Mammary epithelial cell (primary cell): ENCODE measurements at regions not wholly inside any gene's neighbourhood (a gene's known extent, or its start where the extent isn't known, plus 50 kb on each side); places are given as distances from the start of the nearest gene placed in this dataset.
A peak's percentile ranks its signal among the peaks of the same experiment; 100 is the strongest.

Experiments used
- EZH2 ChIP-seq: IDR thresholded peaks from 2 replicates; pipeline ENCODE4 v1.6.1; 2012; ENCODE audit warnings: low read length, inconsistent platforms, borderline replicate concordance
- TF ChIP-seq, protein P1 (sequence below), 2 donors: IDR thresholded peaks in 1 of 2; conservative IDR thresholded peaks in 1 of 2; 2 replicates each; pipeline ENCODE4 v1.5.1; 2011 to 2012; ENCODE audit warnings: inconsistent platforms in 2 of 2, low read length in 2 of 2, mild to moderate bottlenecking in 2 of 2, control low read depth in 1 of 2, low read depth in 1 of 2; ENCODE audit not compliant: insufficient read depth in 1 of 2; ENCODE audit errors: extremely low read depth in 1 of 2

DNA sequence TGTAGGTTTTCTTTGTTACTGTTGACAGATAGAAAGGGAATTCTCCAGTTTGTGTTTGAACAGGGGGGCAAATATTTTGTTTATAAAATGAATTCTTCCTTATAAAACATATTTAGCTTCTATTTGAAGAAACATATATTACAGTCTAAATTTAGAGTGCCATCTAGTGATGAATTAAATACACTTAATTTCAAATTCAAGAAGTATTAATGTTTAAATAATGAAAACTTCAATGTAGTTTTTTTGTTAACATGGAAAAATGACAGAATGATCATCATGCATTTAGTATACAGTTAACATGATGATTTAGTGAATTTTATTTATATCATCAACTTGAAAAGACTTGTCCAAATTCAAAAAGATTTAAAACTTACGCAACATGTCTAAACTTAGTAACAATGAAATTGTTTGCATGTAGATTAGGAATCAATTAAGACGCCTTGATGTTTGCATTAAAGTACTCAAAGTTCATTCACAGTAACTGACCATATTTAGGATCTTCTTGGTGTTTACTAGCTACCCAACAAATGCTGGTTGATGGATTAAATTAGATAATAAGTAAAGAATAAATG lies 765.9 kb upstream of the SLITRK1 start:
- TF ChIP-seq, protein P1, sequence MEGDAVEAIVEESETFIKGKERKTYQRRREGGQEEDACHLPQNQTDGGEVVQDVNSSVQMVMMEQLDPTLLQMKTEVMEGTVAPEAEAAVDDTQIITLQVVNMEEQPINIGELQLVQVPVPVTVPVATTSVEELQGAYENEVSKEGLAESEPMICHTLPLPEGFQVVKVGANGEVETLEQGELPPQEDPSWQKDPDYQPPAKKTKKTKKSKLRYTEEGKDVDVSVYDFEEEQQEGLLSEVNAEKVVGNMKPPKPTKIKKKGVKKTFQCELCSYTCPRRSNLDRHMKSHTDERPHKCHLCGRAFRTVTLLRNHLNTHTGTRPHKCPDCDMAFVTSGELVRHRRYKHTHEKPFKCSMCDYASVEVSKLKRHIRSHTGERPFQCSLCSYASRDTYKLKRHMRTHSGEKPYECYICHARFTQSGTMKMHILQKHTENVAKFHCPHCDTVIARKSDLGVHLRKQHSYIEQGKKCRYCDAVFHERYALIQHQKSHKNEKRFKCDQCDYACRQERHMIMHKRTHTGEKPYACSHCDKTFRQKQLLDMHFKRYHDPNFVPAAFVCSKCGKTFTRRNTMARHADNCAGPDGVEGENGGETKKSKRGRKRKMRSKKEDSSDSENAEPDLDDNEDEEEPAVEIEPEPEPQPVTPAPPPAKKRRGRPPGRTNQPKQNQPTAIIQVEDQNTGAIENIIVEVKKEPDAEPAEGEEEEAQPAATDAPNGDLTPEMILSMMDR (conservative IDR thresholded peaks at IDR 0.05 in 1 of 2, IDR thresholded peaks at IDR 0.05 in 1 of 2; ENCODE audit: extremely low read depth in 1 of 2, insufficient read depth in 1 of 2, low read depth in 1 of 2, low read length in 2 of 2): peak in 1 of 2 donors; percentile 2
- TF ChIP-seq EZH2: no peak
